HepG2 (cell line): ENCODE measurements at regions not wholly inside any gene's neighbourhood (a gene's known extent, or its start where the extent isn't known, plus 50 kb on each side); places are given as distances from the start of the nearest gene placed in this dataset.

Experiments used
- ATAC-seq: fragments of 200-7000 bp; cut with Tn5 transposase; 3 replicates; pipeline ENCODE4 v1.9.1; 2020; ENCODE audit warnings: mild to moderate bottlenecking, moderate library complexity
- BruUV-seq: library from RNA; stranded (reverse); fragments of 400-500 nt; replicated peaks from 2 replicates; lab custom pipeline; 2021; lab: Mats Ljungman, UMichigan
- CTCF ChIA-PET: fragments of 300-600 bp; formaldehyde crosslinking; extraction: SDS; loops from one replicate; lab custom pipeline; 2021; ENCODE audit warnings: low total read pairs, inconsistent platforms, low intra/inter-chr PET ratio; lab: Yijun Ruan, JAX
- POLR2A ChIA-PET: fragments of 350-600 bp; sonication (Branson Sonifier 250); formaldehyde crosslinking; loops from one replicate; lab custom pipeline; 2020; ENCODE audit warnings: antibody characterized with exemption, inconsistent platforms; lab: Yijun Ruan, JAX
- DNase-seq: peaks from one replicate; pipeline ENCODE4 v3.0.0-alpha.2; 2015; ENCODE audit warnings: low spot score
- FAIRE-seq: peaks from 3 replicates; lab custom pipeline; 2011; peaks lifted over from hg19 to GRCh38; lab: Jason Lieb, UNC
- H2AFZ ChIP-seq: one replicate; pipeline ENCODE4 v1.6.1; 2011; ENCODE audit warnings: low read length, inconsistent platforms
- H3K27ac ChIP-seq: fragments of 300-600 bp; 3 replicates; pipeline ENCODE4 v1.8.0; 2011; ENCODE audit warnings: mixed run types, mild to moderate bottlenecking, mixed read lengths, low read length, inconsistent platforms; ENCODE audit not compliant: insufficient read depth; ENCODE audit errors: extremely low read length
- H3K27me3 ChIP-seq, 2 experiments: fragments of 200-600 bp in 1 of 2; 2 replicates in 1 of 2; 3 replicates in 1 of 2; pipeline versions ENCODE4 v1.6.0 to v1.8.0; 2011; ENCODE audit warnings: low read length in 2 of 2, mild to moderate bottlenecking in 2 of 2, moderate library complexity in 2 of 2, inconsistent platforms in 1 of 2; ENCODE audit not compliant: insufficient read depth in 2 of 2, control insufficient read depth in 1 of 2
- H3K36me3 ChIP-seq, 2 experiments: fragments of 200-600 bp in 1 of 2; replicated peaks in 1 of 2; 2 replicates in 1 of 2; 3 replicates in 1 of 2; pipeline versions ENCODE4 v1.5.1 to v1.8.0; 2011; ENCODE audit warnings: low read length in 2 of 2, inconsistent platforms in 1 of 2; ENCODE audit not compliant: insufficient read depth in 2 of 2, control insufficient read depth in 1 of 2
- H3K4me1 ChIP-seq: 2 replicates; pipeline ENCODE4 v1.5.1; 2012; ENCODE audit warnings: low read length, inconsistent platforms; ENCODE audit not compliant: insufficient read depth
- H3K4me2 ChIP-seq: 2 replicates; pipeline ENCODE4 v1.6.0; 2011; ENCODE audit warnings: low read depth, low read length, inconsistent platforms
- H3K4me3 ChIP-seq, 3 experiments: fragments of 200-600 bp in 1 of 3; sonication (generic), shearing (Covaris generic) in 1 of 3; replicated peaks in 1 of 3; 2 replicates each; pipeline ENCODE4 v1.5.1; 2011 to 2016; ENCODE audit warnings: low read length in 3 of 3, inconsistent platforms in 2 of 3, low read depth in 2 of 3, mild to moderate bottlenecking in 2 of 3, control low read depth in 1 of 3, mixed read lengths in 1 of 3; ENCODE audit not compliant: insufficient read depth in 1 of 3
- H3K79me2 ChIP-seq: one replicate; pipeline ENCODE4 v1.6.1; 2011; ENCODE audit warnings: low read length, inconsistent platforms; ENCODE audit not compliant: insufficient read depth
- H3K9ac ChIP-seq: 2 replicates; pipeline ENCODE4 v1.6.0; 2011; ENCODE audit warnings: mild to moderate bottlenecking, low read depth, low read length, inconsistent platforms; ENCODE audit not compliant: insufficient read depth
- H3K9me3 ChIP-seq: 2 replicates; pipeline ENCODE4 v1.5.1; 2012; ENCODE audit warnings: mild to moderate bottlenecking, low read length
- H4K20me1 ChIP-seq: 2 replicates; pipeline ENCODE4 v1.6.0; 2011; ENCODE audit warnings: inconsistent platforms, mild to moderate bottlenecking, low read length, moderate library complexity; ENCODE audit not compliant: insufficient read depth
- CHCHD3 ChIP-seq: sonication (generic); formaldehyde crosslinking; IDR thresholded peaks from 2 replicates; pipeline ENCODE4 v1.8.0; 2022; ENCODE audit warnings: mild to moderate bottlenecking, missing genetic modification reagents, moderate library complexity
- SRSF1 ChIP-seq: fragments of 200-400 bp; formaldehyde crosslinking; optimal IDR thresholded peaks from 2 replicates; pipeline ENCODE3; 2017; ENCODE audit warnings: mild to moderate bottlenecking, low read depth, low read length, moderate library complexity
- ZNF776 ChIP-seq: sonication (generic); formaldehyde crosslinking; IDR thresholded peaks from 2 replicates; pipeline ENCODE4 v1.4.0; 2020; ENCODE audit warnings: mild to moderate bottlenecking, missing genetic modification reagents
- WGBS: methylation state at CpG from one replicate; pipeline ENCODE4 v1.1.6; 2017; ENCODE audit warnings: low lambda C conversion rate; 5-methylcytosine and 5-hydroxymethylcytosine counted together
- in situ Hi-C: cut with HindIII; loops from 2 replicates; pipeline ENCODE4 v1.10.0; 2017; ENCODE audit warnings: low pct_unique_long_range_greater_than_20kb; ENCODE audit not compliant: extremely low pct_ligation_motif_present
- intact Hi-C: fragments of 100-400 bp; cut with micrococcal nuclease; formaldehyde crosslinking; loops from one replicate; pipeline ENCODE4 v1.10.0; 2022; ENCODE audit not compliant: unreplicated experiment
- TF ChIP-seq, protein P1 (sequence below): sonication (generic); formaldehyde crosslinking; IDR thresholded peaks from 2 replicates; pipeline ENCODE4 v1.5.0; 2020; ENCODE audit warnings: mild to moderate bottlenecking, missing genetic modification reagents, borderline replicate concordance

DNA sequence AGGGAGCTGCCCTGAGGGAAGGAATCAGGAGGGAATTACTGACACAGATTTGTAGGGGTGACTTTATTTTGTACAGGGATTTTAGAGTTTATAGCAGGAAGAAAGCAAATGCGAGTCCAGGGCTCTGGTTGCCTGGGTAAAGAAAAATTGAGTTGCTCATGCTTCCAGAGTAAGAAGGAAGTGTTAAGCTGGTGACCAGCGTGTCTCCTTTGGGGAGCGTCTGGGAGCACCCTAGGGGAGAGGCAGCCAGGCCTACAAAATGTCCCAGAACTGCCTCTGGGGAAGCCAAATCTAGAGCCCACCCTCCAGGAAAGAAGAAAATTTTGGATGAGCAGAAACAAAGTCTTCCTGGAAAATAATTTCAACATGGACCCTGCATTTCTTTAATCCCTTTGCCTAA, 147.0 kb downstream of the VAPA start:
- H3K36me3 ChIP-seq = no peaks in the 10 kb centered on the region
- TF ChIP-seq SRSF1 = no peak
- no peak for TF ChIP-seq ZNF776
- TF ChIP-seq, protein P1, sequence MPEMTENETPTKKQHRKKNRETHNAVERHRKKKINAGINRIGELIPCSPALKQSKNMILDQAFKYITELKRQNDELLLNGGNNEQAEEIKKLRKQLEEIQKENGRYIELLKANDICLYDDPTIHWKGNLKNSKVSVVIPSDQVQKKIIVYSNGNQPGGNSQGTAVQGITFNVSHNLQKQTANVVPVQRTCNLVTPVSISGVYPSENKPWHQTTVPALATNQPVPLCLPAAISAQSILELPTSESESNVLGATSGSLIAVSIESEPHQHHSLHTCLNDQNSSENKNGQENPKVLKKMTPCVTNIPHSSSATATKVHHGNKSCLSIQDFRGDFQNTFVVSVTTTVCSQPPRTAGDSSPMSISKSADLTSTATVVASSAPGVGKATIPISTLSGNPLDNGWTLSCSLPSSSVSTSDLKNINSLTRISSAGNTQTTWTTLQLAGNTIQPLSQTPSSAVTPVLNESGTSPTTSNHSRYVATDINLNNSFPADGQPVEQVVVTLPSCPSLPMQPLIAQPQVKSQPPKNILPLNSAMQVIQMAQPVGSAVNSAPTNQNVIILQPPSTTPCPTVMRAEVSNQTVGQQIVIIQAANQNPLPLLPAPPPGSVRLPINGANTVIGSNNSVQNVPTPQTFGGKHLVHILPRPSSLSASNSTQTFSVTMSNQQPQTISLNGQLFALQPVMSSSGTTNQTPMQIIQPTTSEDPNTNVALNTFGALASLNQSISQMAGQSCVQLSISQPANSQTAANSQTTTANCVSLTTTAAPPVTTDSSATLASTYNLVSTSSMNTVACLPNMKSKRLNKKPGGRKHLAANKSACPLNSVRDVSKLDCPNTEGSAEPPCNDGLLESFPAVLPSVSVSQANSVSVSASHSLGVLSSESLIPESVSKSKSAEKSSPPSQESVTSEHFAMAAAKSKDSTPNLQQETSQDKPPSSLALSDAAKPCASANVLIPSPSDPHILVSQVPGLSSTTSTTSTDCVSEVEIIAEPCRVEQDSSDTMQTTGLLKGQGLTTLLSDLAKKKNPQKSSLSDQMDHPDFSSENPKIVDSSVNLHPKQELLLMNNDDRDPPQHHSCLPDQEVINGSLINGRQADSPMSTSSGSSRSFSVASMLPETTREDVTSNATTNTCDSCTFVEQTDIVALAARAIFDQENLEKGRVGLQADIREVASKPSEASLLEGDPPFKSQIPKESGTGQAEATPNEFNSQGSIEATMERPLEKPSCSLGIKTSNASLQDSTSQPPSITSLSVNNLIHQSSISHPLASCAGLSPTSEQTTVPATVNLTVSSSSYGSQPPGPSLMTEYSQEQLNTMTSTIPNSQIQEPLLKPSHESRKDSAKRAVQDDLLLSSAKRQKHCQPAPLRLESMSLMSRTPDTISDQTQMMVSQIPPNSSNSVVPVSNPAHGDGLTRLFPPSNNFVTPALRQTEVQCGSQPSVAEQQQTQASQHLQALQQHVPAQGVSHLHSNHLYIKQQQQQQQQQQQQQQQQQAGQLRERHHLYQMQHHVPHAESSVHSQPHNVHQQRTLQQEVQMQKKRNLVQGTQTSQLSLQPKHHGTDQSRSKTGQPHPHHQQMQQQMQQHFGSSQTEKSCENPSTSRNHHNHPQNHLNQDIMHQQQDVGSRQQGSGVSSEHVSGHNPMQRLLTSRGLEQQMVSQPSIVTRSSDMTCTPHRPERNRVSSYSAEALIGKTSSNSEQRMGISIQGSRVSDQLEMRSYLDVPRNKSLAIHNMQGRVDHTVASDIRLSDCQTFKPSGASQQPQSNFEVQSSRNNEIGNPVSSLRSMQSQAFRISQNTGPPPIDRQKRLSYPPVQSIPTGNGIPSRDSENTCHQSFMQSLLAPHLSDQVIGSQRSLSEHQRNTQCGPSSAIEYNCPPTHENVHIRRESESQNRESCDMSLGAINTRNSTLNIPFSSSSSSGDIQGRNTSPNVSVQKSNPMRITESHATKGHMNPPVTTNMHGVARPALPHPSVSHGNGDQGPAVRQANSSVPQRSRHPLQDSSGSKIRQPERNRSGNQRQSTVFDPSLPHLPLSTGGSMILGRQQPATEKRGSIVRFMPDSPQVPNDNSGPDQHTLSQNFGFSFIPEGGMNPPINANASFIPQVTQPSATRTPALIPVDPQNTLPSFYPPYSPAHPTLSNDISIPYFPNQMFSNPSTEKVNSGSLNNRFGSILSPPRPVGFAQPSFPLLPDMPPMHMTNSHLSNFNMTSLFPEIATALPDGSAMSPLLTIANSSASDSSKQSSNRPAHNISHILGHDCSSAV (CRISPR knock-in tag) = no peak
- TF ChIP-seq CHCHD3 (CRISPR knock-in tag) = no peak
- H3K4me2 ChIP-seq = no peak overlapping the region
- ChIA-PET CTCF (no interaction called here), POLR2A (no interaction called here)
- no peaks in the 10 kb centered on the region for H3K9me3 ChIP-seq
- H3K4me3 ChIP-seq = no peak overlapping the region
- no TSS peak for BruUV-seq
- 4% methylated on average over 3 of the region's 3 CpGs for WGBS
- no peak overlapping the region for H3K27ac ChIP-seq
- H3K4me1 ChIP-seq = no peaks in the 10 kb centered on the region
- no peak overlapping the region for H3K9ac ChIP-seq
- FAIRE-seq = no peak
- H3K79me2 ChIP-seq = no peaks in the 10 kb centered on the region
- no peaks in the 10 kb centered on the region for H4K20me1 ChIP-seq
- H2AFZ ChIP-seq = no peak overlapping the region
- ATAC-seq = no peak
- H3K27me3 ChIP-seq = 0 out of 5 replicates have a peak, but pooled peaks cover 2 to 7% of the 10 kb centered on the region in 2 experiments
- intact Hi-C loops (no loop called here), in situ Hi-C loops (no loop called here)
- no peak for DNase-seq
